ENCODE measurements at regions not wholly inside any gene's neighbourhood (a gene's known extent, or its start where the extent isn't known, plus 50 kb on each side); places are given as distances from the start of the nearest gene placed in this dataset.

DNA sequence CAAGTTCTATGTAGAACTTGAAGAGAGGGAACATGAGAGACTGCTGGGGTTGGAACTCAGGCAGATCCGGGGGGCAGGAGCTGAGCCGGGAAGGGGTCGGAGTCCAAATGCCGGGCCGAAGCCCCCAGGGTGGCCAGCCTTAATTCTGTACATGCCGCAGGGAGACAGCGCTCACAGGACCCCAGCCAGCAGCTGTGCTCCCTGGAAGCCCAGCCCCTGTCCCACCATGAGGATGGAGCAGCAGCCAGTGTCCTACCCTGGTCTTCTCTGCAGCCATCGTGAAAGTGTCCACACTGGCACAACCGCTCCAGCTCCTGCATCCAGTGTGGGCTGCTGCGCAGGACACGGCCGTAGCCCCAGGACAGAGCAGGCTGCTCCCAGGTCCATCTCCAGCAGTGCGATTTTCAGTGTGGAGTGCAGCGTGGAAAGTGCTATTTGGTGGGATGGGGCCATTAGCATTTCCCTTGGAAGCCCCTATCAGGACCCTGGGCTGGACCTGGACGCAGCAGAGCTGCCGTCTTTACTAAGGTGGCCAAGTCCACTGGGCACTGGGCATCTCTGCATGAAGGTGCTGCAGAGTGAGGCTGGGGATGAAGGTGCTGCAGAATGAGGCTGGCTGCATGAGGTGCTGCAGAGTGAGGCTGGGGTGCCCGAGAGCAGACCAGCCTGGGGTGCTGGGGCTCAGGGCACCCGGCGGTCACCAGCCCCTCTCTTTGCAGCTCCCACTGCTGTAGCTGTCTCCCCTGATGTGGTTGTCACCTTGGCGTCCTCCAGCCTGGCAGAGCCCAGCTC lies 737.4 kb downstream of the BRD1 start:
- DNase-seq, result no peak

DNA sequence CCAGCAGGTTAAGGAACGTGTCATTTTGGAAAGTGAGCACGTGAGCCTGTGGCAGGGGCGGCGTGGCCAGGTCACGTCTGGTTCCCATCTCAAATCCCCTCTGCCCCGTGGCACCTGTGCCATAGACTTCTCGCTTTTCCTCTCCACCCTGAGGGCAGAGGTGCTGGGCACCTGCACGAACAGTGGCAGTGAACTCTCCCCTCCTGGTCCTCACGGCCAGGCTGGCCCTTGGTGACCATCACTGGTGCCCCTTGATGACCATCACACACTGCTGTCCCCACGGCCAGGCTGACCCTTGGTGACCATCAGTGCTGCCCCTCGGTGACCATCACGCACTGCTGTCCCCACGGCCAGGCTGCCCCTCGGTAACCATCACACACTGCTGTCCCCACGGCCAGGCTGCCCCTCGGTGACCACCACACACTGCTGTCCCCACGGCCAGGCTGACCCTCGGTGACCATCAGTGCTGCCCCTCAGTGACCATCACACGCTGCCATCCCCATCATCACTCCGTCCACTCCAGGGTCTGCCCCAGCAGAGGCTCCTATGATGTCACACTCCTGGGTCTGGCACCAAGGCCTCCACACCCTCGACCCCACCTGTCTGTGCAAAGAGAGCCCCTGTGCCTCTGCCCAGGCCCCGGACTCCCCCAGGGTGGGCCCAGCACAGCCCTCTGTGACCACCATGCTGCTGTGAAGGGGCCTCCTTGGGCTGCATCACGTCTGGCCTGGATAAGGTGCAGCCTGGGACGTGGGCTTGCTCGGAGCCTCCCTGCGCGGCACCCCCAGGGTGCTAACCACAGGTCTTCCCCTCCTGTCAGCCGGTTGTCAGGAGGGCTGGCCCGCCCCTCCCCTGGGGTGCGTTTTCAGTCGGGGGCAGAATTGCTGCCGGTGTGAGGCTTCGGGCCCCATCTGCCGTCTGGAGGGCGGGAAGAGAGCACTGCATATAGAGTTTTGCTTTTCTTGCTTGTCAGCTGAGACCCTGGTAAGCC lies 738.6 kb downstream of the BRD1 start:
- DNase-seq, result no peak

DNA sequence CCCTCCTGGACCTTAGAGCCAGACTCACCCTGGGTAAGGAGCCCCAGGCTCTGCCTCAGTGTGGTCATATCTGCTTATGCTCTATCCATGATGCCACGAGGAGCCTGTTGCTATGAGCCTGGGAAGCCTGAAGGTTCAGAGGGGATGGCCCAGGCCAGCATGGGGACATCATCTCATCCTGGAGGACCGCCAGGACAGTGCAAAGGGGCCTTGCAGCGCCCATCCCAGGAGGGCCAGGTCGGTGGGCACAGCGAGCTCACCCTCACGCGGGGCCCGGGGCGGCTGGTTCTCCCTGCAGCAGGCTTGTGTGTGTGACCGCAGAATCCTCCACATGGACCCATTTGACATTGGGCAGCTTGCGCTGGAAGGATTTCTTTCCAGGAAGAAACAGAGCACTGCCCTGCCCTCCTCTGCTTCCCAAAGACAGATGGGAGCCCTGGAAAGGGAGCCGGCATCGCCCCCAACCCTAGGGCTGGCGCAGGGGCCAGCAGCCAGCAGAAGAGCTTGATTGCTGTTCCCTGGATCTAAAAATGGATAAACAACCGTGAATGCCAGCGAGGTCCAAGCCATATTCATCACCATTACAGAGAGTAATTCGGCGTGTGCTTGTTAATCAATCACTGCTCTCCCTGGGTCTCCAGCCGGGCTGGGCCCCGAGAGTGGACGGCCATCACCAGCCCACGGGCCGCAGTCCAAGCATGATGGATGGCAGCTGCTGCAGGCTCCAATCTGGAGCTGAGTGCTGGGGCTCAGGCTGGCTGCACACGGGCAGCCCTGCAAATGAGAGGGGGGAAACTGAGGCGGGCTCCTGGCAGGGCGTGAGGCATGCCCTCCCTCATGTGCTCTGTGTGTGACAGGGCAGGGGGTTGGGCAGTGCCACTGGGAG lies 739.7 kb downstream of the BRD1 start:
- no peak for DNase-seq

DNA sequence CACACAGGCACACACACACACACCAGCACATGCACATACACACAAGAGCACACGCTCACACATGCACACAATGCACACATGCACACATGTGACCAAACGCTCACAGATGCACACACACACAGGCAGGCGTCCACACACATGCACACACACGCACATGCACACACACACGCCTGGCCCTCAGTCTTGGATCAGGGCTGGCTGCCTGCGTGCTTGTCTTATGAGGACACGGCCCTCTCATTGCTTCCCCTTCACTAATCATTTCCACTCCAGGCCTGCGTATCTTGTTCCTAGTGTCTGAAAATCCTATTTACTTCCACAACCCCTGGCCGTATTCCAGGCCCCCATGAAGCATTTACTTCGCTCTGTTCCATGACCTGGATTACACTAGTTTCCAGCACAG lies 740.5 kb downstream of the BRD1 start:
- no peak for DNase-seq

DNA sequence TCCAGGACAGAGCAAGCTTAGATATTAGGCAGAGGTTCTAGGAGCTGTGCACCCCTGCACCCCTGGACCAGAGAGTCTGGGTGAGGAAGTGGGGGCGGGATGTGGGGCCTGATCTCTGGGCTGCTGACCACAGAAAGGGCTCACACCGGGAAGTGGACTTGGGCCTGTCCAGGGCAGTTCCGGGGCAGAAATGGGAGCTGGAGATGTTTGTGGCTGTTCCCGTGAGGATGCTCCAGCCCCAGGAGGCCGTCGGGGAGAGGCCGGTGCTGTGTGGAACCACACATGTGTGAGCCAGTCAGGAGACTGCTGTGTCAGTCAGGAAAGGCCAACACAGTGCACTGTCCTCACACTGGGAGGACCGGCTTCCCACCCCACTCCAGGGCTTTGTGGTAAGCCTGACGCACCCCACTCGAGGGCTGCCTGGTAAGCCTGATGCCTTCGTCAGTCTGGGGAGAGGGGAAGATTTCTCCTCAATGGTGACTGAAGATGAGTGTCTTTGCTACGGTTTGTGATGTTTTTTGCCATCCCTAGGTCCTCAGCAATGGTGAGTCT lies 741.0 kb downstream of the BRD1 start:
- DNase-seq, result no peak

DNA sequence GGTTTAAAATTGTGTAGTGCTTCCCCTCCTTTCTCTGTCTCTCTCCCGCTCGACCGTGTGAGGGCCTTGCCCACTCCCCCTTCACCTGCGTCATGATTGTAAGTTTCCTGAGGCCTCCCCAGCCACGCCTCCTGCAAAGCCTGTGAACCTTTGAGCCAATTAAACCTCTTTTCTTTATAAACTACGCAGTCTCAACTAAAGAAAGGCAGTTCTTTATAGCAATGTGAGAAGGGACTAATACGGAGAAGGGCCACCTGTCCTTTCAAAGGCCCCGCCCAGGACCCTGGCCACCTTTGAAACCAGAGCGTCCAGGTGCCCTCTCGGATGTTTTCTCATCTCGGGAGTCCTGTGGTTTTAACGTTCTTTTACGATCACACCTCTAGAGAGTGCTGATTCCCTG lies 741.5 kb downstream of the BRD1 start:
- no peak for DNase-seq

DNA sequence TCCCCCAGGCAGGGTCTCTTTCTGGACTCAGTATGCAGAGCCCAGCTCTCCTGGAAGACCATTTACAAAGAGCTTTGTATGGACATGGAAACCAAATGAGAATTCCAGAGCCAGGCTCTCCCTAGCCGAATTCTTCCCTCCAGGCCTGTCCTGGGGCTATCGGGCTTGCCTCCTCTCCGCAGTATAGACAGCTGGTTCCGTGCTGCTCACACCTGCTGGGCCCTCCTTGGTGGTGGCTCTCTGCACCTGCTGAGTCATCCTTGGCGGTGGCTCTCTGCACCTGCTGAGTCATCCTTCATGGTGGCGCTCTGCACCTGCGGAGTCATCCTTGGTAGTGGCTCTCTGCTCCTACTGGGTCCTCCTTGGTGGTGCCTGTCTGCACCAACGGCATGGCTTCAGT lies 743.5 kb downstream of the BRD1 start:
- no peak for DNase-seq

DNA sequence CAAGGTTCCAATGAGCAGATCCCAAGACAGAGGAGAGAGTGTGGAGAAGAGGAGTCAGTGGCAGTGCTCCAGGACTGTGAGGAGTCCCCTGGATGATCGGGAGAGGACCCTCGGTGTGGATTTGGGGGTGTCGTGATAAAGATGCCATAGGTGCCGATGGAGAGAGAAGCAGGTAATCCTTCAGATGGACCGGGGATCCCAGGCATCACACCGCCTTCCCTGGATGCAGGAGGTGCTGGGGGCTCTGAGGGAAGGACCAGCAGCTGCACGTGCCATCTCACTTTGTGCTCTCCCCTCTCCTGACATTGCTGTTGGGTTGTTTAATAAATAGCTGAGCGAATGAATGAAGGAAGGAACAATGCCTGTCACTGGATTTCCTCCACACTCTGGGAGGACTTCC lies 744.1 kb downstream of the BRD1 start:
- no peak for DNase-seq

DNA sequence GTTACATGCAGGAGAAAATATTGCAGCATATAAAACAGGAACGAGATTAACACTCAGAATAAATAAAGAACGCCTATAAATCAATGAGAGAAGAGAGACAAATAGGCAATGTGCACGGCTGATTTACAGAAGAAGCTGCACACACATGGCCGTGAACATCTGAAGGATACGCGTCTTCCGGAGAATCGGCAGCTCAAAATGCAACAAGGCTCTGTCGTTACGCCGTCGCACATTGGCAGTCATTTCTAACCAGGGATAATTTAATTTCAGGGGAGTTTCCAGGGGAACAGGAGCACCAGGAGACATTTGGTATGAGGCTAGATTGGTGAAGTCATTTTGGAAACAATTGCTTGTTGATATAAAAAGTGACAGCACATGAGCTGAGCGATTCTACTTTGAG lies 745.2 kb downstream of the BRD1 start:
- DNase-seq, result no peak

DNA sequence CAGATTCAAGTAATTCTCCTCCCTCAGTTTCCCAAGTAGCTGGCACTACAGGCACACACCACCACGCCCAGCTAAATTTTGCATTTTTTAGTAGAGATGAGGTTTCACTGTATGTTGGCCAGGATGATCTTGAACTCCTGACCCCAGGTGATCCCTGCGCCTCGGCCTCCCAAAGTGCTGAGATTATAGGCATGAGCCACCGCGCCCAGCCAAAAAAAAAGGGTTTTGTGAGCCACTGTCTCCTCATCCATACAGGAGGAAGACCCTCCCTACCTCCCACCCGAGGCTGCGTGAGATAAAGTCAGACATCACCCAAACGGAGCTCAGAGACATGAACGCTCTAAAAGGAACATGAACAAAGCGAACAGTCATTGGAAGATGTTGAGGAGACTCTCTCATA lies 745.7 kb downstream of the BRD1 start:
- DNase-seq, result no peak

DNA sequence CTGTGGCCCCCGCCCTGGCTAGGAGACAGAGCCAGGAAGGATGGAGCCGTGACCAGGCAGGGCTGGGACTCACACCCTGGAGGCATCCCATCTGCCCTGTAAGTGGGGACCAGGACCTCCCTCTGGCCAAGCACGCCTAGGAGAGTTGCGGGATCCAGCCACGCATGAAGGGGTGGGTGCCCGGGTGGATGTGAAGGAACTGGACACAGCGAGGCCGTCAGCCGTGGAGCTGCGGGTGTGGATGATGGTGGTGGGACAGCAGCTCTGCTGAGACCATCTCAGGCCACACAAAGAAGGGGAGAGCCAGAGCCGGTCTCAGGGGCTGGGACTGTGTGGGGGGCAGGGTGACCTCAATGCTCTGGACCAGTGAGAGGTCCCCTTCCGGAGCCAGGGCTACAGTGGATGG lies 746.4 kb downstream of the BRD1 start:
- no peak for DNase-seq

DNA sequence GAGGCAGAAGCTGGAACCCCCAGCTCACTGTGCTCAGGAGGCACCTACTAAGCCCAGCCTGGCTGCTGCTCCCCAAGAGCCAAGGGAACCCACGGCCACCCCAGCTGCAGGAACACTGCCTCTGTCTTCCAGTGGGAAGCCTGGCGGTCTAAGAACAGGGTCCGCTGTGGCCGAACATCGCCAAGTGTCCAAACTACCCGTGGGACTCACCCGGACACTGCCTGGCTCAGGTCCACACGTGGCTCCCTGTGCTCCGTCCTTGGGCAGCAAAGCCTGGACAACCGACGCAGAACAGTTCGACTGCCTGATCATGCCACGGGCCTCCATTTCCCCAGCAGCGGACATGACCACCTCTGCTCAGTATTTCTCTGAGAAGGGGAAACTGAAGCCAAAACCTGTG lies 747.0 kb downstream of the BRD1 start:
- DNase-seq, result no peak

DNA sequence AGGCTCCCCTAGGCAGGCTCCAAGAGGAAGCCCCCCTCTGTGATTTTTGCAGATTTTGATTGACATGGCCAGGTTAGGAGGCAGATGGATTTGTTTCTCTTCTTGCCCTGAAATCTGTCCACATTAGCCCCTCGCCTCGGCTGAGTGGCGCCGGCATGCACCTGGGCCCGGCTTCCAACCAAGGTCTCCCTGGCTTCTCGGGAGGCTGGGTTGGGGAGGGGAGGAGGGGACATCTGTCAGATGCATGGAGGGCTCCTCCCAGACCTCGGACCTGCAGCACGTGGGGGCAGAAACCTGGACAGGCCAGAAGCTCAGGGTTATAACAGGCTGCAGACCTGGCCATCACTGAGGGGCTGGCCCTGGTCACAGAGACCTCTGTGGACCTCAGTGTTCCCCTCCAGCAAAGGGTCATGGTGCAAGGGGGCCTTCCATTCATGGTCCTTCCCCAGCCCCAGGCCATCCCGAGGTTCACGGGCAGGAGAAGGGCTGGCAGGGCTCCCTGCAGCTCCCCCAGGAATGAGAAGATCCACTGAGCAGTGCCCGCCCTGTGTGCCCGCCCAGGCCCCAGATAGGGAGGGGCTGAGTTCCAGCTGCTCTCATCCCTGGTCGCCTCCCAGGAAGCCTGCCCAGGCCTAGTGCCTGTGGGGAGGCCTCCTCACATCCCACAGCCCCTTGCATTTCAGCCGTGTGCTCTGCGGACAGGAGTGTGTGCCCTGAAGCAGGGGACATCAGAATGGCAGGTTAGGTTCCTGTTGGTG lies 747.8 kb downstream of the BRD1 start:
- no peak for DNase-seq

DNA sequence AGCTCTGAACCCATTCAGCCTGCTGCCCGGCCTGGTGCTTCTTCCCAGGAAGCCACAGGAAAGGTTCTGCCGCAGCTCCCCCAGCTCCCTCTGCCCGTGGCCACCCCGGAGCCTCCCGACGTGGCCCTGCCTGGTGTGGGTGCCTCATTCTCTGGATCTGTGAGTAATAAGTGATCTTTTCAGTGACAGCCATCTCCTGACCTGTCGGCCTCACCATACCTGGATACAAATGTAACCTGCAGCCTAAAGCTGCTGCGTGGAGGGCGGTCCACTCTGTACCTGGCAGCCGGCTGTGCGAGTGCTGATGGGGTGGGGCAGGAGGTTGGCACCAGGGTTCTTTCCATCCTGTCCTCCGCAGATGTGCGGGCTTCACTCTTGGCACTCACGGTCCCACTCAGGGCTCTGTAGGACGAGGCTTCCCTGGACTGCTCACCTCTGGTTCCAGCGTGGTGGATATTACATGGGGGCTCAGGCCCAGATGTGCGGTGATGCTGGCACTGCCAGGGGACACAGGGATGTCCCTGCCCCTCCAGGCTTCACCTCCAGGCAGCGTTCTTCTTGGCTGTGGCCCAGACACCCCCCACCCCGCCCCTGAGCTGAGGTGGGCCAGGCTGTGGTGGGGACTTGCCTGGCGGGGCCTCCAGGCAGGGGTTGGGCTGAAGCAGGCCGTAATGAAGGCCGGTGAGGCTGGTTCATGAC lies 748.5 kb downstream of the BRD1 start:
- DNase-seq, result no peak

DNA sequence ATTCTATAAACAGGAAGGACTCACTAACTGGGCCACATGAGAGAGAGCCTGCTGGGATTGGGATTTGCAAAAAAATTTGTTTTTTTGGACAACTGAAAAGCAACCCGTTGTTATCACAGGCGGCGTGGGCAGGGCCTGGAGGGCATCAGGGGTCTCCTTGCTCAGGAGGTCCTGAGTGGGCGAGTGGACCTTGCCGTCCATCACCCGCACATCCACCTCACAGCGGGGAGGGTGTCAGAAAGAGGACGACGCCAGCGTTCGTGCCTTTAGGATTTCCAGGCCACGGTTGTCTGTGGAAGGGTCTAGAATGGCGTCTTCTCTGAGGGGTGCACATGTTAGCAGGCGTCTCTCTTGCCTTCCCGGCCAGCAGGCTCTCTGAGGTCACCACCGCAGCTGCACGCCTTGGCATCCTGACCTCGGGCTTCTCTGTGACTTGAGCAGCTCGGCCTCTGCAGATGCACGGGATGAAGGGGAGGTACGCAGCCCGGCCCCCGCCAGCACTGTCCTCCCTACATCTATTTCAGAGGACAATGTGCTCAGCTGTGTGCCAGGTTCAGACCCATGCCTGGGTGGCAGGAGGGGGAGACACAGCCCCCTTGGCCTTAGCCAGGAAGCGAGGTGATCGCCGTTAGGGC lies 749.5 kb downstream of the BRD1 start:
- DNase-seq, result no peak

DNA sequence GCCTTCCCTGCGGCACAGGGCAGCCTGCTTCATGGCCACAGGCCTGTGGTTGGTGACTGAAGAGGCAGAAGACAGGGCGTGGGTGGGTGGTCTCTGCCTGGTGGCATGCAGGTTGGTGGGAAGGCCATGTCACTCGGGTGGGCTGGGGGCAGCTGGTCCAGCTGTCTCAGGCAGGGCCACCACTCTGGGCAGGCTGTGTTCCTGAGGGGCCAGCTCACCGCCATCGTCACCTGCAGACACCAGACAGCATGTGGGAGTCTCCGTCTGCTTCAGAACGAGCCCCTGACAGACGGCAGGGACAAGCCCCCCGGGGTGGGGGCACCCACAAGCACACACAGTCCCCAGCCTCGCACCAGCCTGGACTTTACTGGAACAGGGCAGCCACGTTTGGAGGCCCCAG lies 750.1 kb downstream of the BRD1 start:
- DNase-seq, result no peak

DNA sequence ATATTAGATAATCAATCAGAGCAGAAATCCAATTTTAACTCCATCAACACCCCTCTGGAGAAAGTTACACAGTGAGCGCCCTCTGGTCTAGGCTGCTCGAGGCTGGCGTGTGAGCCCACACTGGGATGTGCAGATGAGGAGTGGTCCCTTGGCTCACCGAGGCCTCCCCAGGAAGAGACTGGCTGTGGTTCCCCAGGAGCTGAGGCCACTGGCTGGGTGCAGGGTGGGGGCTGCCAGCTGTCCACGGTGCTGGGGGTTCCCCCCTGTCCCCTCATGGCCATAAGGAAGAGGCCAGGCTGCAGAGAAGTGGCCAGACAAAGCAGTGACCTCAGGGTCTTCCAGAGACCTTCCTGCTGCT lies 750.7 kb downstream of the BRD1 start:
- DNase-seq, result no peak

DNA sequence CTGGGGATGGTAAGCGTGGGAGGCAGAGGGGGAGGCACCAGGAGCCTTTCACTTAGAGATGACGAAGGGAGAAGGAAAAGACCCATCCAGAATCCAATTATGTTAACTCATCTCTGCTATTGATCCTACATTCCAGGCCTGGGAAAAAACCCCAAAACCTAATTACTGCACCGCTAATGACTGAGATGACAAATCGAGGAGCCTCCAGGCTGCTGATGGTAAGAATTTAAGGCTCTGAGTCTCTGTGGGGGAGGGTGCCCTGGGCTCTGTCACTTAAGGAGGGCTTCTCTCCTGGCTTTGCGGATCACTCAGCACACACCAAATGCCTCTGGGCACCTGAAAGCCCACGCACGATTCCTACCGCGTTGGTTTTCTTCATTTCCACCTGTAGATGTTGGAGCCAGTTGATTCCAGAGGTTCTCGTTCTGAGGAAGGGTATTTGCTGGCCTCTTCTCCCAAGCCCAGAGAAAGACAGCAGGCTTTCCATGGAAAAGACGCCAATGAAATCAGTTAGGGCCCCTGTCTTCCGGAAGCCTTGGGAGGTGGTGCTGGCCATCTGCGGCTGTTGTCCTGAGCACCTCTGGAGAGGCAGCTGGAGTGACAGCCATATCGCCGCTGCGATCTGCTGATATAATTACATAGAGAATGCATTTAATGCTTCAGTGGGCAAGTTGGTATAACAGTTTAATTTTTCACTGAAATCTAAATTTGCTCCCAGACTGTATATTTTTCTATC lies 751.2 kb downstream of the BRD1 start:
- no peak for DNase-seq

DNA sequence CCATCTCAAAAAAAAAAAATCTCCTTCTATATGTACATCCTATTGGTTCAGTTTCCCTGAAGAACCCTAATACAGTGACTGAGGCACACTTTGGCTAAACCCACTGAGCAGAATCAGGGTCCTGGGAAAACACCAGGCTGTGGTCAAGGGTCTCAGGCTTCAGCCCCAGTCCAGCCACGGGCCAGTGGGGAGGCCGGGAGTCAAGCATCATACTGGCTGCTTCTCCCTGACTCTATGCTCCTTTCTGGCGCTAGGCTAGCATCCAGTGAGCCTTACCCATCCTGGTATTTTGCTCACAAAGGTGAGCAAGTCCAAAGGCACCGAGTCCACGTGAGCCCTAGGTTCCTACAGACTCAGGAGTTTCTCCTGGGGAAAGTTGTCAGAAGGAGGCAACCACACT lies 752.5 kb downstream of the BRD1 start:
- DNase-seq, result no peak

All from amygdala (tissue), 56 donors.